ENCODE measurements at regions not wholly inside any gene's neighbourhood (a gene's known extent, or its start where the extent isn't known, plus 50 kb on each side); places are given as distances from the start of the nearest gene placed in this dataset.

DNA sequence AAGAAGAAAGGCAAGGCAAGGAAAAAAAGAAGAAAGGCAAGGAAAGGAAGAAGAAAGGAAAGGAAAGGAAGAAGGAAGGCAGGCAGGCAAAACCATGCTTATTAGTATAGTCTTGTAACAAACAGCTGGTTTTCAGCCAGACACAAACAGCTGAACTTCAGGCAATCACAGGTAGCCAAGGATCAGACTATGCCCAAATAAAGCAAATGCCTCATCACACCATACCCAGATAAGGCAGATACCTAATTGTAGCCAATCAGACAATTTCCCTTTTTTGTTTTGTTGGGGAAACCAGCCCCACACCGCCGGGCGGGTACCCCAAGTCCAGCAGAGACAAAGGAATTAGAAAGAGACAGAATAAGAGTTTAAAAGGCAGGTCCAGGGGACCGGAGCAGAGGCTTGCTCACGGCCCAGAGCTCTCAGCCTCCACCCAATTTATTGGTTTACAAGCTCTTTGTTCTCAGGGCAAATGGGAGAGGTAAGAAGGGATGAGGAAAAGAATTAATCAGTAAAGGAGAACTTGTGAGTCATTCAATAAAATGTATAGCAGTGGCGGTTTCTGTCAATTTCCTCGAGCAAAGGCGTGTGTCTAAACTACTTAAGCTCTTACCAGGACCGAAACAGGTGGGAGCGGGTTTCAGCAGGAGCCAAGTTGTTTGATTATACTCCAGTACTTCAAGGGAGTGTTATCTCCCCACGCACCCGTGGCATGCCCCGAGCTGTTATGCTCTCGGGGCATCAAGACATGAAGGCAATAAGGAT lies 886.8 kb downstream of the KCNT2 start:
- ATAC-seq (ENCODE audit: insufficient read depth, low FRiP score) (no peak), DNase-seq (no peak)
- H3K27me3 ChIP-seq (ENCODE audit: control insufficient read depth in 3 of 3, insufficient read depth in 3 of 3, low read length in 2 of 3), result no peaks in the 10 kb centered on the region
- no peak overlapping the region for H3K27ac ChIP-seq (ENCODE audit: low read depth in 1 of 2, low read length in 1 of 2)
- H3K36me3 ChIP-seq (ENCODE audit: control insufficient read depth in 4 of 4, insufficient read depth in 4 of 4, low read length in 4 of 4), result no peaks in the 10 kb centered on the region
- H3K9ac ChIP-seq (ENCODE audit: insufficient read depth in 1 of 2, low read length in 2 of 2), result no peak overlapping the region
- 90 to 93% methylated on average over 14 of the region's 14 CpGs for WGBS, 2 donors
- H3K4me1 ChIP-seq (ENCODE audit: control insufficient read depth in 5 of 5, insufficient read depth in 5 of 5, low read length in 5 of 5), result no peaks in the 10 kb centered on the region
- no peak overlapping the region for H3K4me3 ChIP-seq
- no peaks in the 10 kb centered on the region for H3K9me3 ChIP-seq (ENCODE audit: control insufficient read depth in 4 of 4, insufficient read depth in 3 of 4, low read length in 3 of 4)
- TF ChIP-seq, protein P1, sequence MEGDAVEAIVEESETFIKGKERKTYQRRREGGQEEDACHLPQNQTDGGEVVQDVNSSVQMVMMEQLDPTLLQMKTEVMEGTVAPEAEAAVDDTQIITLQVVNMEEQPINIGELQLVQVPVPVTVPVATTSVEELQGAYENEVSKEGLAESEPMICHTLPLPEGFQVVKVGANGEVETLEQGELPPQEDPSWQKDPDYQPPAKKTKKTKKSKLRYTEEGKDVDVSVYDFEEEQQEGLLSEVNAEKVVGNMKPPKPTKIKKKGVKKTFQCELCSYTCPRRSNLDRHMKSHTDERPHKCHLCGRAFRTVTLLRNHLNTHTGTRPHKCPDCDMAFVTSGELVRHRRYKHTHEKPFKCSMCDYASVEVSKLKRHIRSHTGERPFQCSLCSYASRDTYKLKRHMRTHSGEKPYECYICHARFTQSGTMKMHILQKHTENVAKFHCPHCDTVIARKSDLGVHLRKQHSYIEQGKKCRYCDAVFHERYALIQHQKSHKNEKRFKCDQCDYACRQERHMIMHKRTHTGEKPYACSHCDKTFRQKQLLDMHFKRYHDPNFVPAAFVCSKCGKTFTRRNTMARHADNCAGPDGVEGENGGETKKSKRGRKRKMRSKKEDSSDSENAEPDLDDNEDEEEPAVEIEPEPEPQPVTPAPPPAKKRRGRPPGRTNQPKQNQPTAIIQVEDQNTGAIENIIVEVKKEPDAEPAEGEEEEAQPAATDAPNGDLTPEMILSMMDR (IDR thresholded peaks at IDR 0.05; ENCODE audit: control extremely low read depth, extremely low read depth), result no peak

GRCh38 chr1:195717651-195718050 lies 890.6 kb downstream of the KCNT2 start:
- Histone ChIP-seq H3K27ac (ENCODE audit: low read depth in 1 of 2, low read length in 1 of 2) (no peak overlapping the region), H3K27me3 (ENCODE audit: control insufficient read depth in 3 of 3, insufficient read depth in 3 of 3, low read length in 2 of 3) (no peaks in the 10 kb centered on the region), H3K9me3 (ENCODE audit: control insufficient read depth in 4 of 4, insufficient read depth in 3 of 4, low read length in 3 of 4) (no peaks in the 10 kb centered on the region), H3K9ac (ENCODE audit: insufficient read depth in 1 of 2, low read length in 2 of 2) (no peak overlapping the region), H3K4me3 (no peak overlapping the region), H3K4me1 (ENCODE audit: control insufficient read depth in 5 of 5, insufficient read depth in 5 of 5, low read length in 5 of 5) (no peaks in the 10 kb centered on the region), H3K36me3 (ENCODE audit: control insufficient read depth in 4 of 4, insufficient read depth in 4 of 4, low read length in 4 of 4) (no peaks in the 10 kb centered on the region)
- TF ChIP-seq, protein P1 (IDR thresholded peaks at IDR 0.05; ENCODE audit: control extremely low read depth, extremely low read depth), result no peak
- peak in 2 of 3 donors; percentile 73 to 74 for DNase-seq
- ATAC-seq (ENCODE audit: insufficient read depth, low FRiP score), result no peak
- WGBS, 2 donors, result 42 to 43% methylated on average over 3 of the region's 3 CpGs

DNA sequence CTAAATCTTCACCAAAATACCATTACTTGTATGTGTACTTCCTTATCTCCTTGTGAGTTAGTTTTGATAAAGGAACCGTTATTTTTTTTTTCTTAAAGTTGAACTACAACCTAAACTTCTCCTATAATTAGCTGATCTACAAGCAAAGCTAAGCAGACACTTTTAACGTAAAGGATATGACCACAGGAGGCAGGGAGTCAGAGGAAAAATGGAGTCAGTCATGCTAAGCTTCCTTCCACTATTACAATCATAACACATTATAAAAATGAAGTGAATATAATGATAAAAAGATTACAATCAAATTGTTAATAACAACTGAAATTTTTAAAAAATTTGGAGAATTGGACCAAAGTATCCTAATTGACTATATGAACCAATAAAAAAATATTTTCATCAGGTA lies 892.6 kb downstream of the KCNT2 start:
- WGBS, 2 donors, result 54 to 62% methylated on average over 2 of the region's 2 CpGs
- no peaks in the 10 kb centered on the region for H3K4me1 ChIP-seq (ENCODE audit: control insufficient read depth in 5 of 5, insufficient read depth in 5 of 5, low read length in 5 of 5)
- no peaks in the 10 kb centered on the region for H3K36me3 ChIP-seq (ENCODE audit: control insufficient read depth in 4 of 4, insufficient read depth in 4 of 4, low read length in 4 of 4)
- DNase-seq (no peak), ATAC-seq (ENCODE audit: insufficient read depth, low FRiP score) (no peak)
- no peak overlapping the region for H3K4me3 ChIP-seq
- no peaks in the 10 kb centered on the region for H3K27me3 ChIP-seq (ENCODE audit: control insufficient read depth in 3 of 3, insufficient read depth in 3 of 3, low read length in 2 of 3)
- TF ChIP-seq, protein P1 (IDR thresholded peaks at IDR 0.05; ENCODE audit: control extremely low read depth, extremely low read depth), result no peak
- H3K27ac ChIP-seq (ENCODE audit: low read depth in 1 of 2, low read length in 1 of 2), result no peak overlapping the region
- no peak overlapping the region for H3K9ac ChIP-seq (ENCODE audit: insufficient read depth in 1 of 2, low read length in 2 of 2)
- no peaks in the 10 kb centered on the region for H3K9me3 ChIP-seq (ENCODE audit: control insufficient read depth in 4 of 4, insufficient read depth in 3 of 4, low read length in 3 of 4)

DNA sequence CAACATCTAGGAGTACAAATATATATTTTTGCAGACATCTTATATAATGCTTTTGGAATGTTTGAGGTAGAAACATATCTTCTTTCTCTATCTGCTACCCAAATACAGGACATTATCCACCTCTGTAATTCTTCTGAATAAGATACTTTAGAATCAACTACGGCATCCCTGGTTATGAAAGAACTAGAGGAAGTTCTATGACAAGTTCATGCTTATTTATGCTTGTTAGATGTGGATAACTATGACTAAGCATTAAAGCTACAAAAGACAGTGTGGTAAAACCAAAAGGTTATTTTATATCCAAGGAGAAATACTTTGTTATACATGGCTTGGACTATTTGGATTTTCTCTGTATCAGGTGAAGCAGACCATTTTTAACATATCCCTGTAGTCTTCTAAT lies 894.0 kb downstream of the KCNT2 start:
- ATAC-seq (ENCODE audit: insufficient read depth, low FRiP score) (no peak), DNase-seq (no peak)
- H3K27me3 ChIP-seq (ENCODE audit: control insufficient read depth in 3 of 3, insufficient read depth in 3 of 3, low read length in 2 of 3), result no peaks in the 10 kb centered on the region
- no peaks in the 10 kb centered on the region for H3K9me3 ChIP-seq (ENCODE audit: control insufficient read depth in 4 of 4, insufficient read depth in 3 of 4, low read length in 3 of 4)
- H3K4me3 ChIP-seq, result no peak overlapping the region
- TF ChIP-seq, protein P1 (IDR thresholded peaks at IDR 0.05; ENCODE audit: control extremely low read depth, extremely low read depth), result no peak
- H3K9ac ChIP-seq (ENCODE audit: insufficient read depth in 1 of 2, low read length in 2 of 2), result no peak overlapping the region
- 34 to 42% methylated on average over 1 of the region's 1 CpG for WGBS, 2 donors
- H3K36me3 ChIP-seq (ENCODE audit: control insufficient read depth in 4 of 4, insufficient read depth in 4 of 4, low read length in 4 of 4), result no peaks in the 10 kb centered on the region
- no peaks in the 10 kb centered on the region for H3K4me1 ChIP-seq (ENCODE audit: control insufficient read depth in 5 of 5, insufficient read depth in 5 of 5, low read length in 5 of 5)
- no peak overlapping the region for H3K27ac ChIP-seq (ENCODE audit: low read depth in 1 of 2, low read length in 1 of 2)

All from lung (tissue), 11 donors.